ENCODE measurements at regions not wholly inside any gene's neighbourhood (a gene's known extent, or its start where the extent isn't known, plus 50 kb on each side); places are given as distances from the start of the nearest gene placed in this dataset.

DNA sequence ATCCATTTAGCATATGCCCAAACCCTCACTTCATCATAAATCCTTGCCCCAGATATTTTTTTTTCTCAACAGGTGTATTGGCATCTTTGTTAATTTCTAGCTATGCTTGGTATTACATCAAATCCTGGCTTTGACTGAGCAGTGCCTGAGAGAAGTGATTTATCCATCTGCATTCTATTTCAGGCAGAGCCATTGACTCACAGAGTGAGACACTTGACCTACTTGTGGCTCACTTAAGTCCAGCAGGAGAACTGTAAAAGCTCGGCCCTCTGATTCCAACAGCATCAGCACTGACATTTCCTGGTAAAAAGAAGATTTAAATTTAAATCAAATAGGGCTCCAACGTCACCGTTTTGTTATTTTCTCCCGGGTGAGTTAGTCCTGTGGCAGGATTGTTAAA, 93.4 kb downstream of the PLK2 start:
- TF ChIP-seq POLR2A (IDR thresholded peaks at IDR 0.05), result no peak
- TF ChIP-seq, protein P1, sequence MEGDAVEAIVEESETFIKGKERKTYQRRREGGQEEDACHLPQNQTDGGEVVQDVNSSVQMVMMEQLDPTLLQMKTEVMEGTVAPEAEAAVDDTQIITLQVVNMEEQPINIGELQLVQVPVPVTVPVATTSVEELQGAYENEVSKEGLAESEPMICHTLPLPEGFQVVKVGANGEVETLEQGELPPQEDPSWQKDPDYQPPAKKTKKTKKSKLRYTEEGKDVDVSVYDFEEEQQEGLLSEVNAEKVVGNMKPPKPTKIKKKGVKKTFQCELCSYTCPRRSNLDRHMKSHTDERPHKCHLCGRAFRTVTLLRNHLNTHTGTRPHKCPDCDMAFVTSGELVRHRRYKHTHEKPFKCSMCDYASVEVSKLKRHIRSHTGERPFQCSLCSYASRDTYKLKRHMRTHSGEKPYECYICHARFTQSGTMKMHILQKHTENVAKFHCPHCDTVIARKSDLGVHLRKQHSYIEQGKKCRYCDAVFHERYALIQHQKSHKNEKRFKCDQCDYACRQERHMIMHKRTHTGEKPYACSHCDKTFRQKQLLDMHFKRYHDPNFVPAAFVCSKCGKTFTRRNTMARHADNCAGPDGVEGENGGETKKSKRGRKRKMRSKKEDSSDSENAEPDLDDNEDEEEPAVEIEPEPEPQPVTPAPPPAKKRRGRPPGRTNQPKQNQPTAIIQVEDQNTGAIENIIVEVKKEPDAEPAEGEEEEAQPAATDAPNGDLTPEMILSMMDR (IDR thresholded peaks at IDR 0.05), result no peak
- no peak for TF ChIP-seq EP300 (IDR thresholded peaks at IDR 0.05)
- TF ChIP-seq POLR2AphosphoS5 (IDR thresholded peaks at IDR 0.05), result no peak
